GM12864 (cell line): ENCODE measurements at regions not wholly inside any gene's neighbourhood (a gene's known extent, or its start where the extent isn't known, plus 50 kb on each side); places are given as distances from the start of the nearest gene placed in this dataset.
"Not testable (repeated sequence)": the region's sequence is repeated elsewhere in the genome, so short reads cannot be mapped to it uniquely, and the experiment has no call there.

Source experiments
- DNase-seq: peaks from one replicate; pipeline ENCODE4 v3.0.0-alpha.2; 2011; ENCODE audit warnings: low read depth
- H3K4me3 ChIP-seq: 2 replicates; pipeline ENCODE4 v1.5.1; 2011; ENCODE audit warnings: mild to moderate bottlenecking, low read depth, low read length, control low read depth
- CTCF ChIP-seq: IDR thresholded peaks from 2 replicates; pipeline ENCODE4 v1.5.1; 2011; ENCODE audit warnings: low read depth, mild to moderate bottlenecking, moderate library complexity, low read length, control low read depth, inconsistent platforms; ENCODE audit errors: missing control alignments

DNA sequence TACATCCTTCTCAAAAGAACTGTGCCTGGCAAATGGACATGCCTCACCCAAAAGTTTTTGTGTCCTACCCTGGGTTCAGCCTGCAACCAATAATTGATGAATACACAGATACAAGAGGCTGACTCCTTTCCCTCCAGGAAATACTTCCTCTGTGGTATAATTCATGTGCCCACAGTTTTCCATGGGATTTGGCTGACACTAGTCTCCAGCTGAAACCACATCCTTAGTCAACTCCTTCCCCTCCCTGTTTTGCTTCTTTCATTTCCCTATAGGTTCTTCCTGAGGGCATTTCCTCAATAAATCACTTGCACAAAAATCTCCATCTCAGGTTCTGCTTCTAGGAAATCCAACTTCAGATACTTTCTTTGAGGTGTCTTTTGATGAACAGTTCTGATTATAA lies 436.6 kb upstream of the C1orf87 start:
- DNase-seq: no peak
- TF ChIP-seq CTCF: no peak
- no peak overlapping the region for H3K4me3 ChIP-seq

DNA sequence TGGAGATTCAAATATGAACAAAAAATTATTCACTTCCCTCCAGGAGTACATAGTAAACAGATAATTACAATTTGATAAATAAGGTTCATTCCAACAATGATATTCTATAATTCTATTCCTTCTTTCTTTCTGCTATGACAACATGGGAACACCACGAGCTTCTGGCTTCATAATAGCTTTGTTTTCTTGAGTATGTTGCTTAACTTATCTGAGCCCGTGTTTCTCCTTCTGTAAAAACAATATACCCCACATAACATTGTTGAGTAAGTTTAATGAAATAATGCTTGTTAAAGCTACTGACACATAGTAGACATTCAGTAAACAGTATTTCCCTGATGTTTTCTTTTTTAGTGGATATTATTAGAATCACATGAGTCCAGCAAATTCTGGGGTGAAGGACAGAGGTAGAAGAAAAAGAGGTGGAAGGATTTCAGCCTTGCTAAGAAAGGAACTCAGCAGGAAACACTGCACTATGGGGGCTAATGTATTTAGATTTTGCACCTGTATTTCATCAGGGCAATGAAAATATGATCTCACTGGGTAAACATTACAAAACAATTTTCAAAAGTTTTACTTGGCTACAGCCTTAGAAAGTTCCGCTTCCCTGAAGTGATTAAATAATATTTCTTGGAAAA lies 430.8 kb upstream of the C1orf87 start:
- no peak for DNase-seq
- H3K4me3 ChIP-seq: no peak overlapping the region
- TF ChIP-seq CTCF: no peak

DNA sequence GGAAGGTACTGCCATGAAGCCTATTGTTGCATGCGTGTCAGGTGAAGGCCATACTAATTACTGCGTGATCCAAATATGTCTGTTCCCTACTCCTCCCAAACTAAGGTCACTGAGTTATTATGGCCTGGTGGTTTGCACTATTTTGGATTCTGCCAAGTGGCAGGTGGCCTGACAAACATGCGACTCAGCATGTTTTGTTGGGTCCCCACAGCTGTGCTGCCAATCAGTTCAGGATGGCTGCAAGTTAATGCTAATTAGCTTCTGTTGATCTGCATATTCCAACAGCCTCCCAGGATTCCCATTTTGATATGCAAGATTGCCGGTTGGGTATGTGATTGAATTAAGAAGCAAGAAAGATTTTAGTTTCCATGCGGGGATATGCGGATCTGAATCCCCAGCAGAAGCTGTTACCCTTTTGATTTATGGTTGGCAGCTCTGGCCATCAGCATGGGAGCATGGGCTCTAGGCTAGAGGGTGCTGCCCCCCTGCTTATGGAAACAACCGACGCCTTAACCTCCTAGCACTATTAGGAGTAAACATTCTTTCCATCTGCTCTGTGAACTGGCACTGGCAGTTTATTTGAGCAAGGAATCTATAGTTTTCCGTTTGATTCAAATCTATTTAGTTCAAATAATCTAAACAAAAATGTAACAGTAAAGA lies 429.8 kb upstream of the C1orf87 start:
- no peak for DNase-seq
- H3K4me3 ChIP-seq: no peak overlapping the region
- no peak for TF ChIP-seq CTCF

- no peak for TF ChIP-seq CTCF
- DNase-seq: no peak
- H3K4me3 ChIP-seq: no peak overlapping the region
Observed at GRCh38 chr1:60502506-60502905, 428.9 kb upstream of the C1orf87 start.

DNA sequence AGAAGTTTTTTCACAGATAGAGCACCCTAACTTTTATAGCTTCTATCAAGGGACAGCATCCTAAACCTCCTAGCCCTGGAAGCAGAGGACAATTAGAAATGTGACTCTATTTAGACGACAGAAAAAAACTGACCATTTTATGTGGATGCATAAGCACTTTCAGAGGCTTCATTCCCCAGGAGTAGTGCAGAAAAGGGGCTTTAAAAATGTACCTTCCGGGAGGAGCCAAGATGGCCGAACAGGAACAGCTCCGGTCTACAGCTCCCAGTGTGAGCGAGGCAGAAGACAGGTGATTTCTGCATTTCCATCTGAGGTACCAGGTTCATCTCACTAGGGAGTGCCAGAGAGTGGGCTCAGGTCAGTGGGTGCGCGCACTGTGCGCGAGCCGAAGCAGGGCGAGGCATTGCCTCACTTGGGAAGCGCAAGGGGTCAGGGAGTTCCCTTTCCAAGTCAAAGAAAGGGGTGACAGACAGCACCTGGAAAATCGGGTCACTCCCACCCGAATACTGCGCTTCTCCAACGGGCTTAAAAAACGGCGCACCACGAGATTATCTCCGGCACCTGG lies 416.4 kb upstream of the C1orf87 start:
- not testable (repeated sequence) for H3K4me3 ChIP-seq, DNase-seq

GRCh38 chr1:60488847-60489246 lies 415.3 kb upstream of the C1orf87 start:
- TF ChIP-seq CTCF: no peak
- no peak overlapping the region for H3K4me3 ChIP-seq
- no peak for DNase-seq

- no peak for TF ChIP-seq CTCF
- no peak overlapping the region for H3K4me3 ChIP-seq
- DNase-seq: no peak
Observed at GRCh38 chr1:60487565-60488345, 414.2 kb upstream of the C1orf87 start.
